Adrenal gland (tissue), 5 donors: ENCODE measurements at regions not wholly inside any gene's neighbourhood (a gene's known extent, or its start where the extent isn't known, plus 50 kb on each side); places are given as distances from the start of the nearest gene placed in this dataset.

ENCODE experiments used
- CTCF ChIP-seq, 6 experiments: fragments of 450-650 bp in 4 of 6; fragments of 200-600 bp in 2 of 6; sonication (generic) in 1 of 6; IDR thresholded peaks; 1 replicate in 5 of 6; 2 replicates in 1 of 6; pipeline versions ENCODE4 v1.5.1 to v1.8.0; 2016 to 2021; ENCODE audit warnings: antibody characterized with exemption in 6 of 6, mild to moderate bottlenecking in 2 of 6, moderate library complexity in 1 of 6
- POLR2A ChIP-seq, 2 donors: fragments of 450-650 bp; IDR thresholded peaks; one replicate each; pipeline ENCODE4 v1.6.1; 2017; ENCODE audit warnings: antibody characterized with exemption in 2 of 2, mild to moderate bottlenecking in 2 of 2, moderate library complexity in 1 of 2
- donor health status: DM: no; HTN: no; CAD: no.

- TF ChIP-seq CTCF (IDR thresholded peaks at IDR 0.05): no peak
- no peak for TF ChIP-seq POLR2A (IDR thresholded peaks at IDR 0.05)
Measured at GRCh38 chr15:53122818-53123217, 332.7 kb upstream of the ONECUT1 start.
